WTC11 (cell line): ENCODE measurements at regions not wholly inside any gene's neighbourhood (a gene's known extent, or its start where the extent isn't known, plus 50 kb on each side); places are given as distances from the start of the nearest gene placed in this dataset.

ENCODE experiments used
- ATAC-seq: fragments of 200-7000 bp; cut with Tn5 transposase; 2 replicates; pipeline ENCODE4 v1.10.0; 2021; ENCODE audit warnings: mild to moderate bottlenecking, moderate library complexity
- CTCF ChIA-PET: fragments of 300-600 bp; sonication (Branson Sonifier 250); formaldehyde crosslinking; loops from one replicate; lab custom pipeline; 2021; ENCODE audit warnings: antibody characterized with exemption; lab: Charles Lee
- POLR2A ChIA-PET: fragments of 350-600 bp; sonication (Branson Sonifier 250); formaldehyde crosslinking; loops from one replicate; lab custom pipeline; 2021; ENCODE audit warnings: antibody characterized with exemption; lab: Charles Lee
- DNase-seq: peaks from one replicate; pipeline ENCODE4 v3.0.0; 2021; ENCODE audit warnings: low spot score
- H3K27ac Mint-ChIP-seq: 2 replicates; pipeline ENCODE4 v1.8.0; 2021; ENCODE audit warnings: mixed read lengths
- H3K27me3 Mint-ChIP-seq: 2 replicates; pipeline ENCODE4 v1.8.0; 2021; ENCODE audit warnings: low read depth, mild to moderate bottlenecking, moderate library complexity, mixed read lengths
- H3K36me3 Mint-ChIP-seq: 2 replicates; pipeline ENCODE4 v1.8.0; 2021; ENCODE audit warnings: mixed read lengths
- H3K4me1 Mint-ChIP-seq: 2 replicates; pipeline ENCODE4 v1.8.0; 2022; ENCODE audit warnings: mixed read lengths
- H3K4me3 Mint-ChIP-seq: 2 replicates; pipeline ENCODE4 v1.8.0; 2021; ENCODE audit warnings: mild to moderate bottlenecking, moderate library complexity, mixed read lengths
- H3K9me3 Mint-ChIP-seq: 2 replicates; pipeline ENCODE4 v1.8.0; 2021; ENCODE audit warnings: mixed read lengths
- ATF2 ChIP-seq: sonication (generic); formaldehyde crosslinking; IDR thresholded peaks from 2 replicates; pipeline ENCODE4 v1.8.1; 2022; ENCODE audit warnings: low read depth, missing genetic modification reagents, borderline replicate concordance
- ETV6 ChIP-seq: sonication (generic); formaldehyde crosslinking; IDR thresholded peaks from 2 replicates; pipeline ENCODE4 v1.8.1; 2022; ENCODE audit warnings: mild to moderate bottlenecking, missing genetic modification reagents
- FOXP4 ChIP-seq: sonication (generic); formaldehyde crosslinking; IDR thresholded peaks from 2 replicates; pipeline ENCODE4 v1.8.0; 2022; ENCODE audit warnings: mild to moderate bottlenecking, missing genetic modification reagents
- GABPB1 ChIP-seq: sonication (generic); formaldehyde crosslinking; IDR thresholded peaks from 2 replicates; pipeline ENCODE4 v1.8.1; 2023; ENCODE audit warnings: mild to moderate bottlenecking, missing genetic modification reagents
- JUN ChIP-seq: sonication (generic); formaldehyde crosslinking; IDR thresholded peaks from 2 replicates; pipeline ENCODE4 v1.8.0; 2023; ENCODE audit warnings: mild to moderate bottlenecking, missing genetic modification reagents
- KAT7 ChIP-seq: sonication (generic); formaldehyde crosslinking; IDR thresholded peaks from 2 replicates; pipeline ENCODE4 v1.8.1; 2023; ENCODE audit warnings: missing genetic modification reagents, mild to moderate bottlenecking, borderline replicate concordance
- MAX ChIP-seq: sonication (generic); formaldehyde crosslinking; IDR thresholded peaks from 2 replicates; pipeline ENCODE4 v1.8.0; 2022; ENCODE audit warnings: mild to moderate bottlenecking, missing genetic modification reagents
- NFE2L1 ChIP-seq: sonication (generic); formaldehyde crosslinking; IDR thresholded peaks from 2 replicates; pipeline ENCODE4 v1.8.1; 2023; ENCODE audit warnings: missing genetic modification reagents
- NR1H2 ChIP-seq: sonication (generic); formaldehyde crosslinking; IDR thresholded peaks from 2 replicates; pipeline ENCODE4 v1.9.0; 2021; ENCODE audit warnings: mild to moderate bottlenecking, moderate library complexity, missing genetic modification reagents
- OVOL2 ChIP-seq: fragments of 250-450 bp; sonication (Bioruptor Pico); IDR thresholded peaks from 2 replicates; pipeline ENCODE4 v1.9.0; 2021; ENCODE audit warnings: mild to moderate bottlenecking, borderline replicate concordance
- PREB ChIP-seq: sonication (generic); formaldehyde crosslinking; IDR thresholded peaks from 2 replicates; pipeline ENCODE4 v1.8.1; 2022; ENCODE audit warnings: mild to moderate bottlenecking, missing genetic modification reagents, moderate library complexity, borderline replicate concordance
- PRRX2 ChIP-seq: fragments of 250-450 bp; sonication (Bioruptor Pico); IDR thresholded peaks from 2 replicates; pipeline ENCODE4 v1.8.0; 2021; ENCODE audit warnings: mild to moderate bottlenecking
- SP1 ChIP-seq: sonication (generic); formaldehyde crosslinking; conservative IDR thresholded peaks from 2 replicates; pipeline ENCODE4 v1.8.1; 2022; ENCODE audit warnings: missing genetic modification reagents
- STAT6 ChIP-seq: sonication (generic); formaldehyde crosslinking; conservative IDR thresholded peaks from 2 replicates; pipeline ENCODE4 v1.8.1; 2023; ENCODE audit warnings: mild to moderate bottlenecking, low read depth, missing genetic modification reagents, moderate library complexity
- TCF7 ChIP-seq: sonication (generic); formaldehyde crosslinking; IDR thresholded peaks from 2 replicates; pipeline ENCODE4 v1.8.0; 2022; ENCODE audit warnings: mild to moderate bottlenecking, low read depth, missing genetic modification reagents, moderate library complexity
- USF1 ChIP-seq: sonication (generic); formaldehyde crosslinking; IDR thresholded peaks from 2 replicates; pipeline ENCODE4 v1.8.0; 2022; ENCODE audit warnings: mild to moderate bottlenecking, missing genetic modification reagents
- ZNF281 ChIP-seq: sonication (generic); formaldehyde crosslinking; IDR thresholded peaks from 2 replicates; pipeline ENCODE4 v1.8.0; 2023; ENCODE audit warnings: mild to moderate bottlenecking, missing genetic modification reagents

- Mint-ChIP-seq H3K4me3 (no peak overlapping the region), H3K27me3 (no peaks in the 10 kb centered on the region), H3K36me3 (no peaks in the 10 kb centered on the region), H3K4me1 (no peaks in the 10 kb centered on the region), H3K9me3 (no peaks in the 10 kb centered on the region), H3K27ac (no peak overlapping the region)
- POLR2A ChIA-PET: no interaction called here
- TF ChIP-seq STAT6 (CRISPR knock-in tag) (no peak), ETV6 (CRISPR knock-in tag) (no peak), GABPB1 (CRISPR knock-in tag) (no peak), SP1 (no peak), MAX (no peak), PRRX2 (CRISPR knock-in tag) (no peak), OVOL2 (no peak), TCF7 (CRISPR knock-in tag) (no peak), JUN (CRISPR knock-in tag) (no peak), NR1H2 (CRISPR knock-in tag) (no peak), ATF2 (CRISPR knock-in tag) (no peak), FOXP4 (CRISPR knock-in tag) (no peak), NFE2L1 (CRISPR knock-in tag) (no peak), PREB (CRISPR knock-in tag) (no peak), KAT7 (no peak), USF1 (CRISPR knock-in tag) (no peak), ZNF281 (CRISPR knock-in tag) (no peak)
- DNase-seq: peak; percentile 12
- no peak for ATAC-seq
- CTCF ChIA-PET: interaction anchor here (0.6 to 1.8 kb wide), 16 partner anchors 10 to 990 kb away, joined by 3 to 11 read pairs (median 3); partner anchors contain the start of genes ARAP2 and NWD2
Observed at GRCh38 chr4:36399762-36400353, 118.4 kb downstream of the DTHD1 start.
